HG02870 (cell line): ENCODE measurements at regions not wholly inside any gene's neighbourhood (a gene's known extent, or its start where the extent isn't known, plus 50 kb on each side); places are given as distances from the start of the nearest gene placed in this dataset.

Experiments used
- ATAC-seq: cut with Tn5 transposase; IDR thresholded peaks from one replicate; pipeline ENCODE4 v1.9.1; 2021; ENCODE audit warnings: mild to moderate bottlenecking, moderate library complexity; ENCODE audit not compliant: unreplicated experiment

DNA sequence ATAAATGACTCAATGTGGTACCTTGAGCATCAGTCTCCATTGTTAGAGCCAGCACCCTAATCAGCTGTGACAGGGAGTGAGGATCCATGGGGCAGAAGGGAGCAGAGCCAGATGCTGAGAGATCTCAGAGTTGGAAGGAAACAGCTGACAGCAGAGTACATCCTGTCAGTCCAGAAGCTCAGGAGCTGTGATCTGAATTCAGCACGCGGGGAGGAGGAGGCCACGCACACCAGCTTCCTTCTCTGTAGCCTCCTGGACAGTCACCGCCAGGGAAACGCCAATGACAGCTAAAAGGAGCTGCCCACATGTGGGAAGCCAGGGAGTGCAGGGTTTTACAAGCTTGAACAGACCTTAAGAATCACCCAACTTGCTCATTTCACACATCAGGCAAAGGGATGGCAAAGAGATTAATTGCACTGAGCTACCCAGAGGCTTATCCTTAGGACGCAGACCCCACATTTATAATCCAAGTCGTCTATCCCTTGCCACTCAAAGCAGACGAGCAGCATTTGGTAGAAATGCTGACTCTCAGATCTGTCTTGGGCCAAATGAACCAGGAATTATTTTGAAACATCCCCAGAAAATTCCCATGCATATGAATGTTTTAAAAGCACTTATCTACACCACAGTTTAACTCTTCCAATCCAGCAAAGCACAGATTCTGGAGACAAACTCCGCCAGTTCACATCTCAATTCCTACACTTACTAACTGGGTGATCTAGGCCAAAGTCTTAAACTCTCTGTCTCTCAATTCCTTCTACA, 322.6 kb upstream of the TMTC1 start:
- no peak for ATAC-seq

DNA sequence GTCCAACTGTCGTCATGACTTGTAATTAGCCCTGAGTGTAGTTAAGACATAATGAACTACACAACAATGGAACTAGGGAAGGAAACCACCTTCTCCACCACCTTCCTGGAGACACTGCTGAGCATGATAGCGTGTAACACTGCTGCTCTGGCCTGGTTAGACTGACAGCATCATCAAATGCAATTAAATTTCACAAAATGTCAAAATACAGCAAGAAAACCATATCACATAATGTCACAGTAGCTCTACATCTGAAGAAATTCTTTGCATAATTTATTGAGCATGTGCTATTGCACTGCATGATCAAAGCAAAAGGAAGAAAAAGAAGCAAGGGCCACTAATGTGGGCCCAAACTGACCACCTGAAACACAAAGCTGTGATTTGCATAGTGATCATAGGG, 321.8 kb upstream of the TMTC1 start:
- ATAC-seq = no peak

DNA sequence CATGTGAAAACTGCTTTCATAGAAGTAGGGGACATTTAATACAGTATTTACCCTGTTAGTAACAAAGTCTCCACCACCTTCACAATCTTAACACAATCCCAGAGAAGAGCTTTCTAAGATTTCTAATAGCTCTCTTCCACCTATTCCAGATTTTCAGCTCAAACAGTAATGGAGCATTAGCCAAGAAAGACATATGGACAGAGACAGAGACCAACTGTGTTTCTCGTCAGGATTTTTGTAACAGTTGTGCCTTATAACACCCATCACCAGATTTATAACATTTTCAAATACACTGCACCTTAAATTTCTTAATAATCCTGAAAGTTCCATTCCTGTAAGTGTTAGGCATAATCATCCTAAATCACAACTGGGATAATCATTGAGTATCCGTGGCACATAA, 321.2 kb upstream of the TMTC1 start:
- ATAC-seq = no peak

DNA sequence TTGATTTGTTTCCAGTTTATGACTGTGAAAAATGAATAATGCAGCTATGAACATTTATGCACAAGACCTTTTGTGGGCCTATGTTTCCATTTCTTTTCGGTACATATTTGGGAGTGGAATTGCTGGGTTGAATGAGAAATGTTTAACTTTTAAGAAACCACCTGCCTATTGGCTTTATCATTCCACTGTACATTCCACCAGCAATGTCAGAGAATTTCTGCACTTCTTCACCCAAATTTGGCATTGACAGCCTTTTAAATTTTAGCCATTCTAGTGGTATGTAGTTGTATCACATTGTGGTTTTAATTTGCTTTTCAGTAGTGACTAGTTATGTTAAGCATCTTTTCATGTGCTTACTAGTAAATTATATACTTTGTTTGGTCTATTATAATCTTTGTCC, 317.0 kb upstream of the TMTC1 start:
- ATAC-seq = no peak

DNA sequence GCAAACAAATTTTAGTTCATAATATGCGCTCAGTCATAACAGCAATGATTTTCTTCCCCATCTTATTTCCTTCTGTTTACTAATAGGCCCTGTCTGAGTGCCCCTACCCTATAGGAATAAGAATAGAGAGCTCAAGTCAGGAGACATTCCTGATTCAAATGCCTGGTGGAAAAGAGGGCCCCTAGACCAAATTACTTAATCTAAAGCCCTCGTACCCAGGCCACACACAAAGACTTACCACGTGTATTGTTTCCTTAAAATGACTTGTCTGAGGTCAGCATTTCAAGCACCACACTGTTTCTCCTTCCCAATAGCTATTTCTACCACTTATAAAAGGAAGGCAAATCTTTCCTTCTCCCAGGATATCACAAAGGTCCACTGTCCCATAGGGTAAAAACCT, 314.9 kb upstream of the TMTC1 start:
- no peak for ATAC-seq

DNA sequence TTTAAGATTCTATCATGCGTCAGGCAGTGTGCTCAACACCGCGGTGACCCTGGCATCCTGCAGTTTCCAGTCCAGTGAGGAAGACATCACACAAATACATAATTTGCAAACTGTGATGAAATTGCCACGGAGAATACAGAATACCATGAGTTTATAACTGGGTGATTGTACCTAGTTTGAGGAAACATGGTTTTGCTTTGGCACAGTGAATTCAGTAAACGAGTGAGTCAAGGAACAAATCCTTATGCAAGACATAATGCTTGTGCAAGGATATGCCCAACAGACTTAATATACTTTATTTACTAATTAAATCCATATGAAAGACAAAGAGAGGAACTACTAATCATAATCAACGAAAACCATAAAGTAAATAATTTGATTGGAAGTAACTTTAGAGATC, 311.8 kb upstream of the TMTC1 start:
- no peak for ATAC-seq

DNA sequence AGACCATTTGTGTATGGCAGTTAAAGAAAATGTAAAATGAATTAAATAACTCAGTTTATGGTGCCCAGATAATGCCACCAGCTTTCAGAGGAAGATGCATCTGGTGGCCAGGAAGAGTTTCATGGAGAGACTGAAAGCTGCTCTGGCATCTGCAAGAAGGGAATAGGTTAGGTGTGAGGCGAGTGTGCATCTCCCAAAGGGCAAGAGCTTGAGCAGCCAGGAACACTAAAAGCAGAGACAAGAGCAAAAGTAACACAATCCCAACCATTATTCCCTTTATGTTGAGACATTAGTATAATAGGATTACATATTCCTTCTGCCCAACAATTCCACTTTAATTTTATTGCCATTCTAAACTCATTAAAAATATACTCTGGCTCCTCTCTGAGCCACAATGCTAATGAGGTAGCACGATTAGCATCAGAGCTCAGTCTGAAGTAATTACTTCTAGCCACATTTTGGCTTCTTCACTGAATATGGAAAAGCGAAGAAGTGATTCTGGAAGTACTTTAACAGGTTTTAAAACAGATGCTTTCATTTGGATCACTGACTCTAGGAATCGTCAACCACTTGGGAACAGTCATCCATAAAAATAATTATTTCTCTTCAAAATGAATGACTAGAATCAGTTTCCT, 309.4 kb upstream of the TMTC1 start:
- no peak for ATAC-seq

DNA sequence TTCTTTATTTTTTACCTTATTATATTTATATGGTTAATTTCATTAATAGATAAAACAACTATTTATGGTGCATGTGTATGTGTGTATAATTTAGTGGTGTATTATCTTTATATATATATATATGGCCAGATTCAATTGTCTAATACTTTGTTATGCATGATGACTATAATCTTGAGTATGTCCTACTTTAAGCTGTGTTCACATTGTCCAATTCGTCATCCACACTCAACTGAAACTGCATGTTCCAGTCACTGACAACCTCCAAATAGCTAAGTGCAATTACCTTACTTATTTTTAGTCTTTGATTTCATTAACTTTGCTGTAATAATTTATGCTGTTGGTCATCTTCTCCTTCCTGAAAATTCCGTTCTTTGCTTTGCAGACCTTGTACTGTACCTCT, 306.5 kb upstream of the TMTC1 start:
- no peak for ATAC-seq

DNA sequence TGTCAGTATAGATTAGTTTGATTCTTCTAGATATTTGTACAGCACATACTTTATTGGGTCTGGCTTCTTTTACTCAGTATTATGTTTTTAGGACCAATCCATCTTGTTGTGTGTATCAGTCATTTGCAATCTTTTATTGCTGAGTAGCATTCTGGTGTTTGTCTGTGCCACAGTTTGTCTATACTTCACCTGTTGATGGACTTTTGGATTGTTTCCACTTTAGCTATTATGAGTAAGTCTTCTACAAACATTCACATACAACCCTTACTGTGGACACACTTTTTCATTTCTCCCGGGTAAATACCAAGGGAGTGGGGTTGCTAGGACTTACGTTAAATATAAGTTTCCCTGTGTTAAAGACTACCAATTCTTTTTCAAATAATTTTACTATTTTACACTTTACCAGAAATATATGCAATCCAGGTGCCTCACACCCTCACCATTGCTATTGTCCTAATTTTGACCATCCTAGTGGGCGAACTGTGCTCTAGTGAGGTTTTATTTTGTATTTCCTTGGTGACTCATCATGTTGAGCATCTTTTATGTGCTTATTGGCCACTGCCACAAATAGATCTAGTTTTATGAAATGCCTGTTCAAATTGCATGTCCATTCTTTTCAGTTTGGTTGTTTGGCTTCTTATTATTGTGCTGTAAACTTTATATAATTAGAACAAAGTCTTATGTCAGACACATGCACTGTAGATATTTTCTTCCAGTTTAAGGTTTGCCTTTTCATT, 304.7 kb upstream of the TMTC1 start:
- ATAC-seq = no peak

DNA sequence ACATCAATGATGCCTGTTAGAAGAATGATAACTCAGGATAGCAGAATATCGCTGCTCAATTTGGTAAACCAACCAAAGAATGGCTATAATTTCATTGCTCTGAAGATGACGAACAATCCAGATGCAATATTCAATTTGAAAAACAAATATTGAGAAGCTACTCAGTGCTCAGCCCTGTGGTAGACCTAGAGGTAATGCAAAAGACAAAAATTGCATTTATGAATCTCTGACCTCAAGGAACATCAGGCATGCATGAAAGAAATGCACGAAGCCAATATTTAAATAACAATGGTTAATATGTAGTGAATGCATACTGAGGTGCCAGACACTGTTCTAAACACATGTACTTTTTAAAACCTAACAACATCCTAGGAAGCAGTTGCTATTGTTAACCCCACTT, 298.6 kb upstream of the TMTC1 start:
- no peak for ATAC-seq

DNA sequence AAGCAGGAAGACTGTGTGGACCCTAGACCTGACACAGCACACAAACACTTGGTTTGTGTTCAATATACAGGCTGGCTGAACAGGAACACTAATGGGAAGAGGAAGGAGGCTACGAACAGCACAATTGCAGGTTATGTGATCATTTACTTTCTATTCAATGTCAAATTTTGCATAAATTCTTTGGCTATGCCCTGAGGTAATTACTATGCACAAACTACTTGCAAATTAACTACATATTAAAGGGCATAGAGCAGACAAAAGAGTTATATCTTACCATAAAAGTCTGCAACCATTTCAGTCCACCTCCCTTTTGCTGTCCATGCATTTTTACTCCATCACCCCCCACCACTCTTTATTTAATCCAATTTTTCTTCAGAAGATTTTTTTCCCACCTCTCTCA, 291.2 kb upstream of the TMTC1 start:
- ATAC-seq = no peak

DNA sequence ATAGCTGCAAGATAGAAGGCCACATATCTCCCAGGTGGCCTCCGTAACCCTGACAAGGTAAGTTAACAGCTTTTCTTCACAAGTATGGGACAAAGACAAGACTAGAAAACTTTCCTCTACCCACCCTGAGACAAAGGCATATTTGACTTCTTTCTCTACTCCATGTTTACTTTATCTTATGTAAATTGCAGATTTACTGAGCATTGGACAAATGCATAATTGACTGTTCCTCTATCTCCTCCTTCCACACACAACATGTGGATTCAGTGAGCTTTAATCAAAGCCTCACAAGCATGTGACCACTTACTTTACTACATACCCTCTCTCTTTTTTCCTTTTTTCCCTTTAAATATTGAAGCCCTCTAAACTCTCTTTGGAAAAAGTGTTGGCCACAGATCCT, 289.1 kb upstream of the TMTC1 start:
- ATAC-seq = no peak

DNA sequence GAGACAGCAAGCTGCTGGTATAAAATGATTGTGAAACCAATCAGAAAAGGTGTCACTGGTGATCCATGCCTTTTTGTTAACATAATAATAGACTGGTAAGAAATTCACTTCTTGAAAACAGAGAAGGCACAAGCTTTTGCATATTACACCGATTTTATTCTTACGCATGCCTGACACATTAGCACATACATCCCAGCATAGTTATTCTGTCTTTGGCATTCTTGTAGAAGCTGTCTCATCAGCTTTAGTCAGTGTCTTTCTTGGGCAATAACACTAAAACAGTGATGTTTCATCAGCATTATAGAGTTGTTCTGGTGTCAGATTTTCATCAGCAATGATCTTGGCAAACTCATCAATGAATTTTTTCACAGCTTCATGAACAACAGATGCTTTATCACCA, 283.4 kb upstream of the TMTC1 start:
- no peak for ATAC-seq

DNA sequence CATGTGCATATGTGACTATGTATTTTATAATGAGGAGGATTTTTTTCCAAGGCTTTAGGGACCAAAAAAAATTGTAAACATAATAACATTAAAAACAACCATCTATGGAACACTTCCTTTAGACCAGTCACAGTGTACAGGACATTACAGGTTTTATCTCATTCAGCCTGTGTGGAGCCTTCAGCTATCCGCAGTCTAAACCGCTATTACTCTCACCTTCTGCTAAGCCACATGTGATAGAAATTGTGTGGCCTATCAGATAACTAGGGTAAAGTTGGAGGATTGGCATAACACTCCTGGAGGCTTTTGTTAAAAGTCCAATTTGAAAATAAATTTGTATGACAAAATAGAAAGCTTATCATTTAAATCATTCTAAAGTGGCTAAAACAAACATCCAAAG, 281.2 kb upstream of the TMTC1 start:
- ATAC-seq = no peak

DNA sequence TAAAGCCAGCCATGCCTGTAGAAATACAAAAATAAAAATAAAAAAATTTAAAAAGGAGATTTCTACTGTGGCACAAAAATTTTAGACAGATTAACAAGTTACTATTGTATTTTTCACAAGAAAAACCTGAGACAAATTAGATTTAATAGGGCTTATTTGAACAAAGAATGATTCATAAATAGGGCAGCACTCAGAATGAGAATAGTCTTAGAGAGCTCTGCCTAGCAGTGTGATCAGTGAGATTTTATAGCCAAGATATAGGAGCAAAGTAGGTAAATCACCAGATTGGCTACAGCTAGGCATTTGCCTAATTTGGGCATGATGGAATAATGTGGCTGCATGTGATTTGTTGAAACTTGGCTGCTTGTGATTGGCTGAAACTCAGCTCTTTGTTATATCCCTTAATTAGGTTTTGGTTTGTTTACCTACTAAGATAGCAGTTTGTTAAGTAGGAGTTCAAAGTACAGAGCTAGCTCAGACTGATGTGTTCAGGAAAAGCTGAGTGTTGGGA, 279.7 kb upstream of the TMTC1 start:
- ATAC-seq = no peak

DNA sequence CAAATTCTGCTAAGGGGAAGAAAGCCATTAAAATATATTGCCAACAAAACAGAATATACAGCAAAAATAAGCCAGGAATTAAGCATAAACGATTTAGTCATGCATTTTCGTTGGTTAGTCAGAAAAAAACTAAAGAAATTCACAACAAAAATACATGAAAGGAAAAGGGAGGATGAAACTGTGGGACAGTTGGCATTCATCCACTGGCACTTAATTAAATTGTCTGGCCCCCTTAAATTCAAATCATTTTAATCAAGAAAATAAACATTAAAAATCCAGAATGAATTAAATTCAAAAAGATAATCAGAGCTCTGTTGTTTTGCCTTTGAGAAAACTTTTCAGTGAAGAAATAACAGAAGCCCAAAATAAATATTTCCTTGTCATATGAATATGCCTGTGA, 264.6 kb upstream of the TMTC1 start:
- no peak for ATAC-seq

DNA sequence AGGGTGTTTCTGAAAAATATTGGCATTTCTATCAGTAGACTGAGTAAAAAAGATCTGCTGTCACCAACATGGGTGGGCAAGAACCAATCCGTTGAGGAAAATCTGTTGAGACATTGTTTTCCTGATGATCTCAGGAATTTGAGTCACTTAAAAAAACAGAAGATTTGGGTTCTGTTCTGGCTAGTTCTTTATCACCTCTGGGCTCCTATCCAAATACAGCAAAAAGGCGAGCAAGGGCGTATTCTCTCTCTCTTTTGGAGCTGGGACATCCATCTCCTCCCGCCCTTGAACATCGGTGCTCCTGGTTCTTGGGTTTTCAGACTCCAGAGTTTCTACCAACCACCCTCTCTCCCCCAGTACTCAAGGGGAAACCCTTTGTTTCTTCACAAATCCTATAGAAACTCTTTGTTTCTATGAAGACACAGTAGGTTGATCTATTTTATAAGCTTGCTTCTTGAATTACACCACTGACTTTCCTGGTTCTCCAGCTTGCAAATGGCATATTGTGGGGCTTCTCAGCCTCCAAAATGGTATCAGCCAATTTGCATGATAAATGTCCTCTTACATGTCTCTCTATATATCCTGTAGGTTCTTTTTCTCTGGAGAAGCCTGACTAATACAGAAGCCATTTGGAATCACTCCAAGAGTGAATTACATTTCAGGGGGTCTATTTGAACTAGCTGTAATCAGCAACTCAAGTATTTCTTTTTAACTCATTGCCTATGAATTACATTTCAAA, 263.9 kb upstream of the TMTC1 start:
- ATAC-seq = no peak

DNA sequence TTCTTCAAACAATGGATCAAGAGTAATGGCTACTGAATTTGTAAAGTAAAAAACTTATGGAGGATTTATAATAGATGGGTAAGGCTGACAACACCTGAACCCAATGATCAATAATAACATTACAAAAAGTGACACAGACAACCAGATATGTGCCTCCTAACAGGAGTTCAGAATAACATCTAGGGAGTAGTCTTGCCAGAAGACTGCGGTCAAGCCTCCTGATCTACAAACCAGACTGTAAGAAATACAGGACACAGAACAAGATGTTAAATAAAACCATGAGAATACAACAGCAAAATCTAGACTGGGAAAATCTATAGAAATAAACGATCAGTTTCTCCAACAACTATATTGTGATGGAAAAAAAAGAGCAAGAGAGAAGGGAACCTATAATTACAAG, 262.6 kb upstream of the TMTC1 start:
- ATAC-seq = no peak

DNA sequence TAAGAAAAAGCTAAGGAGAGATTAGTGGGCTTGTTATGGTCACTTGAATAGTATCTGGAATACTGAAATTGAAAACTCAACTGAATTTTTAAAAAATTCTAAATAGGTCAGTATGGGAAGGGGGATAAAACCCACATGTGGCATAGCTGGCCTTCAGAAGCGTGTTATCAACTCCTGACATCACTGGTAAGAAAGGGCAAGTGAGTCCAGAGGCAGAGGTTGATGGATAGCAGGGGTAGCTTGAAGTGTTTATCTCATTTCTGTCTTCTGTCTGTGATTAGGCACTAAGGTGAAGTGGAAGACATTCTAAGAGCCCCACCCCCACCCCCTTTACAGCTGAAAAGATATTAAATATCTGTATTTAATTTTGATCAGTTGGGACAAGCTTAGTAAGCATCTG, 261.4 kb upstream of the TMTC1 start:
- no peak for ATAC-seq

DNA sequence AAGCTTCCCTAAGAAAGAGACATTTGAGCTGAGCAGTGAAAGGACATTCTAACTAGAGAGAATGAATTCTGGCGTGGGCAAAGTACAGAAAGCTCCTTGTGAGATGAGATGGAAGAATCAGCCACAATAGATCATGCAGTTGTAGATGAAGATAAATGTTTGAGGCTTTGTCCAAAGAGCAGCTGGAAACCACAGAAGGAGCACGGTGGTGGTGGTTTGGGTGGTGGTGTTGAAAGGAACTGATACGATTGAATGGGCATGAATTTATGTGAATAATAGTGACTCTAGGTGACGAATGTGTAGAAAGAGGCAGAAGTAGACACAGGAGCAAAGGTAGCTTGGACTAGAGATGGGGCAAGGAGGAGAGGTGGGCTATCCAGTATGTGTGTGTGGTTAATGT, 260.5 kb upstream of the TMTC1 start:
- ATAC-seq = no peak

DNA sequence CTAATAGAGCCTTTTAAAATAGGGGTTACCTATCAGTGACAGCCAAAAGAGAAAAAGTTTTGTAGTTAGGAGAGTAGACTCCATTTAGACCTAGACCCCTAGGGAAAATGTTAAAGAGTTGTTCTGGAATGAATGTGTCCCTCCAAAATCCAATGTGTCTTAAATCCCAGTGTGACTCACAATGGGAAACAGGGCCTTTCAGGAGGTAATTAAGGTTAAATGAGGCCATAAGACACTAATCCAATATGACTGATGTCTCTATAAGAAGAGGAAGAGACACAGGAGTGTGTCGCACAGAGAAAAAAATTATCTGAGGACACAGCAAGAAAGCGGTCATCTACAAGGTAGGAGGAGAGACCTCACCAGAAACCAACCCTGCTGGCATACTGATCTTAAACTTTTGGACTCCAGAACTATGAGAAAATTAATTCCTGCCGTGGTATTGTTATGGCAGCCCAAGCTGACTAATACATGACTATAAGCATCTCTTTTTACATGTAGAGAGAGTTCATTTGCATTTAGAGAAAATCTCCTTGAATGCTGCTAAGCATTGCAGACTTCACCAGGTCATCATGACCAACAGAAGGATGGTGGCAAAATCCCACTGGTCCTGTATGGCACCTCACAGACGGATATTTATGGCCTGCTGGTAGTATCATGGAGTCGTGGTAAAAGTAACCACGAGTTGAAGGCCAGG, 259.6 kb upstream of the TMTC1 start:
- no peak for ATAC-seq
